ENCODE measurements at regions not wholly inside any gene's neighbourhood (a gene's known extent, or its start where the extent isn't known, plus 50 kb on each side); places are given as distances from the start of the nearest gene placed in this dataset.

DNA sequence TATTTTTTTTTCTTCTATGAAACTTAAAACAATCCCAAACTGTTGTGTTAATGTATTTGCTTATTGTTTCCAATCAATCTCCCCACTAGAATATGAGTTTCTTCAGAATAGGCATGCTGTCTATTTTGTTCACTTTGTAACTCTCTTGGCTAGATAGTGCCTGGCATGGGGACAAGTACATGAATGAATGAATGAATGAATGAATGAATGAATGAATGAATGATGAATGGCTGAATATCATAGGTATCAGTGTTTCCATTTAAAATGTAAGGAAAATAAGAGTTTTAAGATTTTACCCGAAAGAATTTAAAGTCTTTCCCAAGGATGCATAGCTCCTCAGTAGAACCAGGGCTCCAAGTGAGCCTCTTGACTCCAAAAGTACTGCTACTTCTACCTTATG lies 294.9 kb upstream of the GADL1 start:
- Mint-ChIP-seq H3K27me3 (ENCODE audit: unreplicated experiment) (peaks cover 6% of the 10 kb centered on the region), H3K9me3 (ENCODE audit: unreplicated experiment) (no peaks in the 10 kb centered on the region), H3K4me1 (ENCODE audit: unreplicated experiment) (peaks cover 15% of the 10 kb centered on the region), H3K36me3 (ENCODE audit: unreplicated experiment) (no peaks in the 10 kb centered on the region), H3K27ac (ENCODE audit: unreplicated experiment) (no peak overlapping the region), H3K4me3 (ENCODE audit: unreplicated experiment) (no peak overlapping the region)
- DNase-seq (ENCODE audit: extremely low spot score, unreplicated experiment) = no peak
- no peak for TF ChIP-seq CTCF (IDR thresholded peaks at IDR 0.05)

DNA sequence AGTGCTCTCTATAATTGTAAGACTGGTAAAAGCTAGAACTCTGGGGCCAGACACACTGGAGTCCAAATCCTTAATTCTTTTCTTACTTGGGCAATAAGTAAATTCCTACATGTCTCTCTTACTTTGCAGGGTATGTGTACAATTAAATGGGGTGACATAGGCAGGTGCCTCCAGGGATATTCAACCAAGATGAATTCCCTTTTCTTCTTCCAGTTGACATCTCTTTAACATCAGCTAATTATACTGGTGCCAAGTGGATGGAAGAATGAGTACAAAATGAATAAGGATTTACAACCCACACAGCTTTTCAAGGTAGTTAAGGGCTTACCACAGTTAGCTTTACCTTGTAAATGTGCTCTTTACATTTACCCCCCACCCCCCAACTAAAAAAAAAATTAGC lies 295.5 kb upstream of the GADL1 start:
- Mint-ChIP-seq H3K4me1 (ENCODE audit: unreplicated experiment) (peaks cover 8% of the 10 kb centered on the region), H3K9me3 (ENCODE audit: unreplicated experiment) (no peaks in the 10 kb centered on the region), H3K4me3 (ENCODE audit: unreplicated experiment) (no peak overlapping the region), H3K27ac (ENCODE audit: unreplicated experiment) (no peak overlapping the region), H3K36me3 (ENCODE audit: unreplicated experiment) (no peaks in the 10 kb centered on the region), H3K27me3 (ENCODE audit: unreplicated experiment) (peaks cover 6% of the 10 kb centered on the region)
- no peak for DNase-seq (ENCODE audit: extremely low spot score, unreplicated experiment)
- TF ChIP-seq CTCF (IDR thresholded peaks at IDR 0.05) = no peak

DNA sequence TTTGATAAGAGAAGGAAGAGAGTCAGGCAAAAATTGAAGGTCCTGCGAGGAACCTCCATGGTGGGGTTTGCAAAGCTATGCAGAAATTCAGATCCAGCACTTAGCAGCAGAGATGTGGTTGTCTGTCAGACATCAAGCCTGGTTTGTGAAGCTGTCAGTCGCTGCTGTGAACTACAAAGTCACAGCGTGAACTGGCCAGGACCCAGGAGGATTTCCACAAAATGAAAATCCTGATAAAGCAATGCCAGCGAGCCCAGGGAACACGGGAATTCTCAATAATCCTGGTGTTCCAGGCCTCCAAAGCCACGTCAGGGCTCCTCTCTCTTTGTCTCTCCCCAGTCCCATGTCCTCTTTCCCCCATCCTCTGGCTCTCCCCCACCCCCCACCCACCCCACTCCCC lies 296.9 kb upstream of the GADL1 start:
- Mint-ChIP-seq H3K4me3 (ENCODE audit: unreplicated experiment) (no peak overlapping the region), H3K9me3 (ENCODE audit: unreplicated experiment) (no peaks in the 10 kb centered on the region), H3K4me1 (ENCODE audit: unreplicated experiment) (peaks cover 4% of the 10 kb centered on the region), H3K27me3 (ENCODE audit: unreplicated experiment) (peaks cover 6% of the 10 kb centered on the region), H3K27ac (ENCODE audit: unreplicated experiment) (no peak overlapping the region), H3K36me3 (ENCODE audit: unreplicated experiment) (no peaks in the 10 kb centered on the region)
- no peak for TF ChIP-seq CTCF (IDR thresholded peaks at IDR 0.05)
- DNase-seq (ENCODE audit: extremely low spot score, unreplicated experiment) = no peak

GRCh38 chr3:31193429-31193828 lies 299.0 kb upstream of the GADL1 start:
- no peaks in the 10 kb centered on the region for H3K9me3 Mint-ChIP-seq (ENCODE audit: unreplicated experiment)
- no peak overlapping the region for H3K4me3 Mint-ChIP-seq (ENCODE audit: unreplicated experiment)
- no peak for DNase-seq (ENCODE audit: extremely low spot score, unreplicated experiment)
- H3K36me3 Mint-ChIP-seq (ENCODE audit: unreplicated experiment) = no peaks in the 10 kb centered on the region
- TF ChIP-seq CTCF (IDR thresholded peaks at IDR 0.05) = no peak
- no peaks in the 10 kb centered on the region for H3K4me1 Mint-ChIP-seq (ENCODE audit: unreplicated experiment)
- H3K27me3 Mint-ChIP-seq (ENCODE audit: unreplicated experiment) = peaks cover 6% of the 10 kb centered on the region
- no peak overlapping the region for H3K27ac Mint-ChIP-seq (ENCODE audit: unreplicated experiment)

DNA sequence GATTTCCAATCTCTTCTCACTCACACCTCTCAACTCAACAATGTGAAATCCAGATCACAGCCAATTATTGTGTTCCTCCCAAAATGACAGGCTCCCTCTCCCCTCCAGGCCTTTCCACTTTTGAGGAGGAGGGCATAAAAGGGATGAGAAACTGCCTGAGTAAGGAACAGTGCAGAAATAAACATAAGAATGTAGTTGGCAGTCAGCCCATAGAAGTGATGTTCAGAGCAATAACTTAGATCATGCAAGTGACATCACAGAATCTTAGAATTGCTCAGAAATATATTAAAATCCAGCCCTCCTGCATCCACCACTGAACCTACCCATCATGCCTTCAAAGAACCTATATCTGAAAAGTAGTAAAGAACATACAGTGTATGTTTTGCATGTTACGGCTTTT lies 299.4 kb upstream of the GADL1 start:
- H3K27ac Mint-ChIP-seq (ENCODE audit: unreplicated experiment) = no peak overlapping the region
- DNase-seq (ENCODE audit: extremely low spot score, unreplicated experiment) = no peak
- no peaks in the 10 kb centered on the region for H3K9me3 Mint-ChIP-seq (ENCODE audit: unreplicated experiment)
- H3K4me3 Mint-ChIP-seq (ENCODE audit: unreplicated experiment) = no peak overlapping the region
- no peaks in the 10 kb centered on the region for H3K36me3 Mint-ChIP-seq (ENCODE audit: unreplicated experiment)
- TF ChIP-seq CTCF (IDR thresholded peaks at IDR 0.05) = no peak
- H3K27me3 Mint-ChIP-seq (ENCODE audit: unreplicated experiment) = peaks cover 6% of the 10 kb centered on the region
- H3K4me1 Mint-ChIP-seq (ENCODE audit: unreplicated experiment) = no peaks in the 10 kb centered on the region

Measured in osteocyte (in vitro differentiated cells).